ENCODE measurements at regions not wholly inside any gene's neighbourhood (a gene's known extent, or its start where the extent isn't known, plus 50 kb on each side); places are given as distances from the start of the nearest gene placed in this dataset.
A peak's percentile ranks its signal among the peaks of the same experiment; 100 is the strongest.

DNA sequence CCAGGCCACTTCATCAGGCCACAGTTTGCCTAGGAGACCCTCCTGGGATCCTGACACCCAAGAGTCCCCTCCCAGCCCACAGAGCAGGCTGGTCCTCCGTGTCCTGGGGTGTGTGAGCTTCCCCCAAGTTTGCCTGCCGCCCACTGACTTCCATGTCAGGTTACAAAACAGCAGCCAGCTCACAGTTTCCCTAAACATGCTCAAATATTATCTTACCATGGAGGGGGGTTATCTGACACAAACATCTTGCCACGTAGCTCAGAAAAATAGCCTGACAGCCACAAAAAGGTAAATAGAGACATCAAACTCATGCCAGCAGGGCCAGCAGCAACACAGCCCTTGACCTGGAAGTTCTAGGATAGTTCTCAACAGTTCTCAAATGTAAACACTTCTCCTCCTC, 346.5 kb downstream of the TNS1 start:
- no peak for DNase-seq (ENCODE audit: low spot score)

DNA sequence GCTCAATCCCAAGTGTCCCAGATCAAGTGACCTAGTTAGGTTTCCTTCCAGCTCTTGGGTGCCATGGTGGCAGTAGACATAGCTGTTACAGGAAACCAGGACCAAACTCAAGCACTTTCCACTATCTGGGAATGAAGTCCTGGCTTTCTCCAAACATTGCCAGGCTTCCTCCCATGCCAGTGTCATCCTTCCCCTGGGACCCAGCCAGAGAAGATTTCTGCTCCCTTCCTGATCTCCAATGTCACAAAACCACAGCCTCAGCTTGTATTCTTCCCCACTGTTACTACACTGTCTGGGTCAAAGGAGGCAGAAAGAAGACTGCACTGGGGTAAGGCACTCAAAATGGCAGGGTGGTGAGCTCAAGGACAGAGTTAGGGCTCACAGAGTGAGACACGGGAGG, 347.1 kb downstream of the TNS1 start:
- no peak for DNase-seq (ENCODE audit: low spot score)

- no peak for DNase-seq (ENCODE audit: low spot score)
Measured at GRCh38 chr2:217654168-217654567, 348.6 kb downstream of the TNS1 start.

DNA sequence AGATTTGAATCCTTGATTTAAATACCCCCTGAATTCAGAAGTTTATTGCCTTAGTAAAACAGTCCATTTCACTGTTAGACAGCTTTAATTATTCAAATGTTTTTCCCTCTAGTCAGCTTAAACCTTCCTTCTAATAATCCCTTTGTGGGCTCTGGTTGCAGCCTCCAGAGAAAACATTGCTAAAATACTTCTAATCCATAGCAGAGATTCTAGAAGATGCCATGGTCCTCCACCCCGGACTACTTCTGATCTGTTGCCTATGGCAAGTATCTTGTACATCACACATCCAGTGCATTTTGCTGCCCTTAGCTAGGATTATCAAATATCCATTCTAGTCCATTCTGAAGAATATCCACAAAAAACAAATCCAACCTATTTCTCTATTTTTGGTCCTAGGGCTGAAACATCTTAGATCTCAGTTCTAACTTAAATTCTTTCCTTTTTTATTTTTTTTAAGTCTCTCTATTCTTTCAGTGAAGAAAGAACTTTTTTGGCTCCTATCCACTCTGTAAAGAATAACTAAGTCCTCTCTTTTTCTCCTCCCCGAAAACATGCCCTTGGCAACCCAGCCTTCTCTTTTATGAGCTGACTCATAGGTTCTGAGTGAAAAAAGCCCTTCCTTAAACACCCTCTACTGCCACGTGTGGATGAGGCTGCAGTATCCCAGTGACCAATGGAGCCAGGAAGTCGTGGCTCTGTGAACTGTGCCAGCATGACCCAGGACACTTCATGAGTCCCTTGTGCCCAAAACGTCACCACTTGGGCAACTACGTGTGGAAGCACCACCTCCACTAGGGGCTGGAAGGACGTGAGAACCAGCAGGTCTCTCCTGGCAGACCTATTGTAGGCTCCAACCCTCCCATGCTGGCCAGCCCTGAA, 349.8 kb downstream of the TNS1 start:
- no peak for DNase-seq (ENCODE audit: low spot score)

- peak; percentile 54 for DNase-seq (ENCODE audit: low spot score)
Measured at GRCh38 chr2:217650716-217651360, 352.0 kb downstream of the TNS1 start.

GRCh38 chr2:217650229-217650628, 352.6 kb downstream of the TNS1 start:
- no peak for DNase-seq (ENCODE audit: low spot score)

GRCh38 chr2:217647925-217648324, 354.9 kb downstream of the TNS1 start:
- DNase-seq (ENCODE audit: low spot score), result no peak

DNA sequence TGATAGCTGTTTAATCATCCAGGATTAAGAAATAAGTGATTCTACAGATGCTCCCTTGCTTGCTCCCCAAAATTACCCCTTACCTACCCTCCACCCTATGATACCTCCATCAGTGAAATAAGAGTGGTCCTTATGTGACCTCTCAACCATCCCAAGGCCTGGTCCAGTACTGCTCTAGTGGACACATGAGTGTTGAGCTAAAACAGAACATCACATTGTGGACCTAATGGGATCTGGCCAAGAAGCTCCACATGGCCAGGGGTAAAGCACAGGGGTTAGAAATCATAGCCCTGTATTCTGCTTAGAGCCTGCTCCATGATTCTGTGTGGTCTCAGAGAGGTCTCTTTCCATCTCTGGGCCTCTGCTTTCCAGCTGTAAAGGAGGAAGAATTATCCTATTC, 355.6 kb downstream of the TNS1 start:
- DNase-seq (ENCODE audit: low spot score), result no peak

DNA sequence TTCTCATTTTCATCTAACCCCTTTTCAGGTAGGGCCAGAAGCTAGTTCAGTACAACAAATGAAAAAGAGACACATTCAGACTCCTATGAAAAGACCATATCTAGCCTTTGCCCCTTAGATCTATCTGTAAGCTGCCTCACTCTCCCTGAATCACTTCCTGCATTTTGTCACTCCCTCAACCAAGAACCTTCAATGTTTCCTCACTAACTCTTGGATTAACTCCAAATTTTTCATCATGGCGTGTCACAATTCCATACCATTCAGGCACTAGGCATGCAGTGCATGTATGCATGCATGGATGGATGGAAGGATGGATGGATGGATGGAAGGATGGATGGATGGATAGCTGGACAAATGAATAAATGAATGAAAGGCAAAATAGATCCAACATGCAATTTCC, 356.9 kb downstream of the TNS1 start:
- no peak for DNase-seq (ENCODE audit: low spot score)

DNA sequence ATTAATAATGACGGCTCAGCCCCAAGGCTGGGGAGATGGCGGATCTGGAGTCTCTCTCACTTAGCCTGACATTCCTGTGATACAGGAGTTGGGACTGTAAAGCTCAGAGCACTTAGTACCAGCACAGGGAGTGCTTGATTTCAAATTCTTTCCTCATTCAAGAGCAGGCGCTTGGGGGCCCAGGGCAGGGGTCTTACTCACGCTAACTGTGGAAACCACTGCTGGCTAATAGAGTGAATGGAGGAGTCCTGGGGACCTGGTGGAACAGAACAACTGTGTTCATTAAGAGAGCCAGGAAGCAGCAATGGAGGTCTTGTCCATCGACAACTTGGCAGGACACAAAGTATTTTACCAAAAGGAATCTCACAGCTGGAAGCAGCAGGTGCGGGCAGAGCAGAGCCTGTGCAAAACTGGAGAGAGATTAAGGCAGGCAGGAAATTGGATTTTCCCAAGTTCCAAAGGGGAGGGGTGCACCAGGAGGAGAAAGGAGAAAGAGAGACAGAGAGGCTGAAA, 358.9 kb downstream of the TNS1 start:
- DNase-seq (ENCODE audit: low spot score), result no peak

DNA sequence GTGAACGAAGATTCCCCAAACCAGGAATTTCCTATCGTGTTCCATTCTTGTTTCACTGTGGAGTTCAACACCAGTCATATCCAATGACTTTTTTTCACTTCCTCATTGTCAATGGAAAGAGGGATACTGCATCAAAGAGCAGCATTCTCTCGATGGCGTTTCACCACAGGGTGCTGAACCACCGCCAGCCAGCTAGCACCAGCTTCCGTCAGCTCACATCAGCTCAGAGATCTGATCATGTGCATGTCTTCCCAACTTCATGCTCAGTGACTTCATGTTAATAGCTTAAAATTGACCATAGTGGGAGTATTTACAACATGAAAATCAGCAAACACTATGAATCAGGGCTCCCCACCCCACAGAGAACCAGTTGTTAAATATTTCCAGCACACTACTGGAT, 359.9 kb downstream of the TNS1 start:
- DNase-seq (ENCODE audit: low spot score), result no peak

DNA sequence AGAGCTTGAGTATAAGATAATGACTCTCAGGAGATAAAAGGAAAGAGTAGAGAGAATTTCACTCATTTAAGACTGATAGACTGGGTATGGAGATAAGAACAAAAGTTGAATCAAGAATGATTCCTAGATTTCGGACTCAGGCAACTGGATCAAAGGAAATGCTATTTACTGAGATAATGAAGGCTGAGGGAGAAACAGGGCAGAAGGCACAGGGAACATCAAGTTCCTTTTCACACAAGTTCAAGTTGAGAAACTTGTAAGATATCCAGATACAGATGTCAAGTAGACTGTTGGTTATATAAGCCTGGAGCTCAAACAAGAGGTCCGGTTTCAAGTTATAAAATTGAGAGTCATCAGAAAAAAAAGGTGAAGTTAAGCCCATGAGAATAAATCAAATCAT, 360.8 kb downstream of the TNS1 start:
- DNase-seq (ENCODE audit: low spot score), result no peak

DNA sequence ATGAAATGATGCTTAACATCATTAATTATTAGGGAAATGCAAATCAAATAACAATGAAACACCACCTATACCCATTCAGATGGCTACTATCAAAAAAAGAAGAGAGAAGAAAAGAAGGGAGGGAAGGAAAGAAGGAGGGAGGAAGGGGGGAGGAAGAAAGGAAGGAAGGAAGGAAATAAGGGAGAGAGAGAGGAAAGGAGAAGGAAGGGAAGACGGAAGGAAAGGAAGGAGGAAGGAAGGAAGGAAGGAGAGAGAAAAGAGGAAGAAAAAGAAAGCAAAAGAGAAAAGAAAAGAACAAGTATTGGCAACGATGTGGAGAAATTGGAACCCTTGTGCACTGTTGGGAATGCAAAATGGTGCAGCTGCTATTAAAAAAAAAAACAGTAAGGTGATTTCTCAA, 363.3 kb downstream of the TNS1 start:
- no peak for DNase-seq (ENCODE audit: low spot score)

- DNase-seq (ENCODE audit: low spot score), result no peak
Measured at GRCh38 chr2:217638533-217638932, 364.3 kb downstream of the TNS1 start.

DNA sequence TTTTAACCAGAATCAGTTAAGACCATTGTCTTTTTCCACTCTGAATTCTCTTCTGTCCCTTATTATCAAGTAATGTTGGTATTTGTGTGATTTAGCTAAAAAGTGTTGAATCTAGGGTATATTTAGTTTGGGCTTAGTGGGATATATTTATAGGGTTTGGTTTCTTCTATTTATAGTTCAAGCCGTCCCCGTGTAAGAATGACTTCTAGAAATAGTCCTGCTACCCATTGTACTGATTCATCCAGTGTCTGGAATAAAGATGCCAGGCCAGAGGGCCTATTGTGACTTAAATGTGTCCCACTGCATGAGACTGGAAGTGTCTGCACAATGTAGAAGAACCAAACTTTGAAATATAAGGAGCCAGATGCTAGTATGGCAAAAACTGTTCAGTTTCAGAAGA, 364.8 kb downstream of the TNS1 start:
- no peak for DNase-seq (ENCODE audit: low spot score)

DNA sequence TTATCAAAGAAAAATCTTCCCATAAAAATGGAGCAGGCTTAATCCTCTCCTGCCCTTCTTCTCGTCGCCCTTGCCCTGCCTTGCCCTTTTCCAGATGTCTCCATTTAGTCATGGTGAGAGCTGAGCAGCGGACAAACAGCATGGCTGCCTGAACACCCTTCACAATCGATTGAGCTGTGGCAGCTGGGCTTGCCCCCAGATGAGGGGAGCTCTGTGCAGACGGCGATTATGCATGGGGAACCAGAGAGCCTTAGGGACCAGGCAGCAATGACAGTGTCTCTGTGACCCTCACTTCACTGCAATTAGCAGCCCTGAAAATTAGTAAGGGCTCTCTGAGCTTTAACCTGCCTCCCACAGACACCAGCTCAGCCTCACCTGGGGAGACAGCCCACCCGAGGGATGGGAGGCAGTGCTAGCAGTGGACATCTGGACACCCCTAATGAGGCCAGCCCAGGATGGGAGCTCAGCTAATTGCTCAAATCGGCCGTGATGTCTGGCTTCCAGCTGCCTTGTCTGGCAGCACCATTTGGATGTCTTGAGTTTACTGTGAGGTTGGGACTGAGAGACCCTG, 365.7 kb downstream of the TNS1 start:
- DNase-seq (ENCODE audit: low spot score), result no peak

- DNase-seq (ENCODE audit: low spot score), result no peak
Measured at GRCh38 chr2:217636578-217636977, 366.2 kb downstream of the TNS1 start.

GRCh38 chr2:217634871-217635270, 367.9 kb downstream of the TNS1 start:
- DNase-seq (ENCODE audit: low spot score), result no peak

GRCh38 chr2:217632043-217632442, 370.8 kb downstream of the TNS1 start:
- DNase-seq (ENCODE audit: low spot score), result no peak

GRCh38 chr2:217631115-217631514, 371.7 kb downstream of the TNS1 start:
- no peak for DNase-seq (ENCODE audit: low spot score)

GRCh38 chr2:217629347-217629746, 373.4 kb downstream of the TNS1 start:
- DNase-seq (ENCODE audit: low spot score), result no peak

DNA sequence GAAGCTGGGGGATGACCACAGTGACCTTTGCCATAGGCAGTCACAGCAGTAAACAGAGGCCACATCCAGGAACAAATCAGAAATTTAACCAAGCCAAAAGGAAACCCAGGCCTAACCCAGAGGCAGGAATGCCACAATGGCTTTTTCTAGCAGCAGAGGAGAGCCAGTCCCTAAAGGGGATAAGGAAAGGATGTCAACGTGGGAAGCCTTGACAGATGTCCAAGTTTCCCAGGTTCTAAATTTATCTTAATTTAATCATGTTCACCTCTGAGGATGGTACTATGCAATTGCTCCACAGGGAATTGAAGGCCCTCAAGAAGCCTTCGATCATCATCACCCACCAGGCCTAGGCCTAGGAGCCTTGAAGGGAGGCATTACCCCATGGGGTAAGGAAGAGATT, 374.7 kb downstream of the TNS1 start:
- DNase-seq (ENCODE audit: low spot score), result no peak

GRCh38 chr2:217626926-217627325, 375.9 kb downstream of the TNS1 start:
- DNase-seq (ENCODE audit: low spot score), result no peak
